SK-N-SH (cell line): ENCODE measurements at regions not wholly inside any gene's neighbourhood (a gene's known extent, or its start where the extent isn't known, plus 50 kb on each side); places are given as distances from the start of the nearest gene placed in this dataset.

ENCODE experiments used
- CTCF ChIA-PET: fragments of 300-600, 350-600 bp; formaldehyde crosslinking; extraction: SDS; loops from one replicate; lab custom pipeline; 2021; lab: Yijun Ruan, JAX
- POLR2A ChIA-PET: fragments of 350-600 bp; sonication (Branson Sonifier 250); formaldehyde crosslinking; extraction: SDS; loops from one replicate; lab custom pipeline; 2020; ENCODE audit warnings: antibody characterized with exemption, inconsistent platforms; lab: Yijun Ruan, JAX
- DNase-seq: peaks from one replicate; pipeline ENCODE4 v3.0.0; 2012
- H2AFZ ChIP-seq: fragments of 200-600 bp; sonication (generic); 2 replicates; pipeline ENCODE4 v1.8.1; 2016; ENCODE audit warnings: antibody characterized with exemption, mild to moderate bottlenecking, low read depth
- H3F3A ChIP-seq: fragments of 200-600 bp; sonication (generic); replicated peaks from 2 replicates; pipeline ENCODE3; 2016; ENCODE audit warnings: antibody characterized with exemption, mild to moderate bottlenecking; ENCODE audit not compliant: insufficient read depth
- H3K27ac ChIP-seq, 2 experiments: fragments of 200-500 bp in 1 of 2; fragments of 200-600 bp in 1 of 2; sonication (Bioruptor generic) in 1 of 2; sonication (generic), shearing (Covaris generic) in 1 of 2; 2 replicates each; pipeline versions ENCODE4 v1.5.1 to v1.6.1; 2014 to 2016; ENCODE audit warnings: low read depth in 2 of 2, inconsistent platforms in 1 of 2, low read length in 1 of 2, mild to moderate bottlenecking in 1 of 2, mixed read lengths in 1 of 2
- H3K27me3 ChIP-seq: fragments of 200-600 bp; sonication (generic), shearing (Covaris generic); 2 replicates; pipeline ENCODE4 v1.6.1; 2016; ENCODE audit warnings: mixed run types; ENCODE audit not compliant: insufficient read depth
- H3K36me3 ChIP-seq, 2 experiments: fragments of 200-500 bp in 1 of 2; fragments of 200-600 bp in 1 of 2; sonication (Bioruptor generic) in 1 of 2; sonication (generic) in 1 of 2; replicated peaks in 1 of 2; 2 replicates each; pipeline versions ENCODE3 to v1.5.1; 2014 to 2016; ENCODE audit warnings: low read length in 1 of 2, mild to moderate bottlenecking in 1 of 2; ENCODE audit not compliant: insufficient read depth in 2 of 2, control insufficient read depth in 1 of 2
- H3K4me1 ChIP-seq, 2 experiments: fragments of 200-500 bp in 1 of 2; fragments of 200-600 bp in 1 of 2; sonication (Bioruptor generic) in 1 of 2; sonication (generic), shearing (Covaris generic) in 1 of 2; 2 replicates each; pipeline versions ENCODE4 v1.5.1 to v1.6.1; 2014 to 2016; ENCODE audit warnings: low read depth in 1 of 2, low read length in 1 of 2, mixed run types in 1 of 2; ENCODE audit not compliant: insufficient read depth in 2 of 2, control insufficient read depth in 1 of 2
- H3K4me2 ChIP-seq: fragments of 200-600 bp; sonication (generic), shearing (Covaris generic); 2 replicates; pipeline ENCODE4 v1.6.1; 2017; ENCODE audit warnings: mixed run types
- H3K4me3 ChIP-seq, 2 experiments: fragments of 200-500 bp in 1 of 2; fragments of 200-600 bp in 1 of 2; sonication (Bioruptor generic) in 1 of 2; sonication (generic), shearing (Covaris generic) in 1 of 2; 2 replicates each; pipeline versions ENCODE4 v1.5.1 to v1.8.1; 2014 to 2016; ENCODE audit warnings: low read depth in 2 of 2, inconsistent platforms in 1 of 2, low read length in 1 of 2, mild to moderate bottlenecking in 1 of 2, mixed read lengths in 1 of 2, moderate library complexity in 1 of 2
- H3K79me2 ChIP-seq: fragments of 200-600 bp; sonication (generic); 2 replicates; pipeline ENCODE4 v1.8.1; 2017; ENCODE audit warnings: mild to moderate bottlenecking; ENCODE audit not compliant: insufficient read depth
- H3K9ac ChIP-seq: fragments of 200-600 bp; sonication (generic); 2 replicates; pipeline ENCODE4 v1.6.1; 2017; ENCODE audit warnings: mixed run types
- H3K9me2 ChIP-seq: fragments of 200-600 bp; sonication (generic); 2 replicates; pipeline ENCODE4 v1.6.1; 2017; ENCODE audit warnings: mixed run types
- H3K9me3 ChIP-seq: fragments of 200-600 bp; sonication (generic); 2 replicates; pipeline ENCODE4 v1.6.1; 2017; ENCODE audit warnings: mixed run types, mild to moderate bottlenecking, moderate library complexity
- H4K20me1 ChIP-seq: fragments of 200-600 bp; sonication (generic); 2 replicates; pipeline ENCODE4 v1.6.1; 2017; ENCODE audit warnings: mild to moderate bottlenecking, mixed run types; ENCODE audit not compliant: insufficient read depth
- CHD2 ChIP-seq: fragments of 150-350 bp; IDR thresholded peaks from 2 replicates; pipeline ENCODE4 v1.6.1; 2018; ENCODE audit warnings: low read length; ENCODE audit not compliant: partially characterized antibody
- GABPA ChIP-seq: IDR thresholded peaks from 2 replicates; pipeline ENCODE4 v1.4.0; 2012; ENCODE audit warnings: low read depth, mild to moderate bottlenecking
- GATA2 ChIP-seq: sonication (generic); formaldehyde crosslinking; IDR thresholded peaks from 2 replicates; pipeline ENCODE4 v1.5.0; 2020; ENCODE audit warnings: mild to moderate bottlenecking, missing genetic modification reagents
- JUND ChIP-seq: IDR thresholded peaks from 2 replicates; pipeline ENCODE4 v1.4.0; 2012
- MAX ChIP-seq: IDR thresholded peaks from 2 replicates; pipeline ENCODE4 v1.4.0; 2012; ENCODE audit warnings: low read depth
- MEF2A ChIP-seq: IDR thresholded peaks from 2 replicates; pipeline ENCODE4 v1.4.0; 2012; ENCODE audit warnings: low read depth, borderline replicate concordance
- NFIC ChIP-seq: IDR thresholded peaks from 2 replicates; pipeline ENCODE4 v1.4.0; 2012; ENCODE audit warnings: borderline replicate concordance
- POLR2AphosphoS5 ChIP-seq: IDR thresholded peaks from 2 replicates; pipeline ENCODE4 v1.6.1; 2012; ENCODE audit warnings: low read depth, low read length
- SMC3 ChIP-seq: IDR thresholded peaks from 2 replicates; pipeline ENCODE4 v1.6.1; 2012; ENCODE audit warnings: low read depth, low read length, improper control_type of control experiment
- TCF12 ChIP-seq: IDR thresholded peaks from 2 replicates; pipeline ENCODE4 v1.4.0; 2012
- TEAD4 ChIP-seq: IDR thresholded peaks from 2 replicates; pipeline ENCODE4 v1.4.0; 2012; ENCODE audit warnings: mild to moderate bottlenecking, borderline replicate concordance; ENCODE audit not compliant: insufficient read depth
- YY1 ChIP-seq: IDR thresholded peaks from 2 replicates; pipeline ENCODE4 v1.4.0; 2012; ENCODE audit warnings: low read depth, mild to moderate bottlenecking
- ZBTB33 ChIP-seq: IDR thresholded peaks from 2 replicates; pipeline ENCODE4 v1.4.0; 2012; ENCODE audit warnings: low read depth, borderline replicate concordance
- WGBS: methylation state at CpG from one replicate; pipeline ENCODE4 v1.1.6; 2017; ENCODE audit warnings: low lambda C conversion rate; 5-methylcytosine and 5-hydroxymethylcytosine counted together
- TF ChIP-seq, protein P1 (sequence below): IDR thresholded peaks from 2 replicates; pipeline ENCODE4 v1.6.1; 2012; ENCODE audit warnings: mild to moderate bottlenecking, low read depth, low read length, moderate library complexity
- TF ChIP-seq, protein P2 (sequence below): IDR thresholded peaks from 2 replicates; pipeline ENCODE4 v1.4.0; 2012; ENCODE audit warnings: low read depth, borderline replicate concordance
- TF ChIP-seq, protein P3 (sequence below): fragments of 200-600 bp; sonication (generic); IDR thresholded peaks from 2 replicates; pipeline ENCODE4 v1.6.1; 2017; ENCODE audit warnings: antibody characterized with exemption, mild to moderate bottlenecking, moderate library complexity

GRCh38 chr4:85411386-85411785 lies 63.6 kb upstream of the ARHGAP24 start (continued):
- TF ChIP-seq ZBTB33 (no peak), JUND (no peak), TEAD4 (no peak), MEF2A (no peak), MAX (no peak), GABPA (no peak), SMC3 (no peak), GATA2 (CRISPR knock-in tag) (no peak)
- TF ChIP-seq, protein P1, sequence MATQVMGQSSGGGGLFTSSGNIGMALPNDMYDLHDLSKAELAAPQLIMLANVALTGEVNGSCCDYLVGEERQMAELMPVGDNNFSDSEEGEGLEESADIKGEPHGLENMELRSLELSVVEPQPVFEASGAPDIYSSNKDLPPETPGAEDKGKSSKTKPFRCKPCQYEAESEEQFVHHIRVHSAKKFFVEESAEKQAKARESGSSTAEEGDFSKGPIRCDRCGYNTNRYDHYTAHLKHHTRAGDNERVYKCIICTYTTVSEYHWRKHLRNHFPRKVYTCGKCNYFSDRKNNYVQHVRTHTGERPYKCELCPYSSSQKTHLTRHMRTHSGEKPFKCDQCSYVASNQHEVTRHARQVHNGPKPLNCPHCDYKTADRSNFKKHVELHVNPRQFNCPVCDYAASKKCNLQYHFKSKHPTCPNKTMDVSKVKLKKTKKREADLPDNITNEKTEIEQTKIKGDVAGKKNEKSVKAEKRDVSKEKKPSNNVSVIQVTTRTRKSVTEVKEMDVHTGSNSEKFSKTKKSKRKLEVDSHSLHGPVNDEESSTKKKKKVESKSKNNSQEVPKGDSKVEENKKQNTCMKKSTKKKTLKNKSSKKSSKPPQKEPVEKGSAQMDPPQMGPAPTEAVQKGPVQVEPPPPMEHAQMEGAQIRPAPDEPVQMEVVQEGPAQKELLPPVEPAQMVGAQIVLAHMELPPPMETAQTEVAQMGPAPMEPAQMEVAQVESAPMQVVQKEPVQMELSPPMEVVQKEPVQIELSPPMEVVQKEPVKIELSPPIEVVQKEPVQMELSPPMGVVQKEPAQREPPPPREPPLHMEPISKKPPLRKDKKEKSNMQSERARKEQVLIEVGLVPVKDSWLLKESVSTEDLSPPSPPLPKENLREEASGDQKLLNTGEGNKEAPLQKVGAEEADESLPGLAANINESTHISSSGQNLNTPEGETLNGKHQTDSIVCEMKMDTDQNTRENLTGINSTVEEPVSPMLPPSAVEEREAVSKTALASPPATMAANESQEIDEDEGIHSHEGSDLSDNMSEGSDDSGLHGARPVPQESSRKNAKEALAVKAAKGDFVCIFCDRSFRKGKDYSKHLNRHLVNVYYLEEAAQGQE, result no peak
- TF ChIP-seq, all 33 proteins: peak for 0

GRCh38 chr4:85414972-85415371 lies 60.0 kb upstream of the ARHGAP24 start:
- Histone ChIP-seq H3K4me2 (no peak overlapping the region), H3K27me3 (no peaks in the 10 kb centered on the region), H3K4me3 (no peak overlapping the region), H2AFZ (no peak overlapping the region), H3K4me1 (no peaks in the 10 kb centered on the region), H3K36me3 (no peaks in the 10 kb centered on the region), H3K9ac (no peak overlapping the region), H4K20me1 (no peaks in the 10 kb centered on the region), H3K79me2 (no peaks in the 10 kb centered on the region), H3K9me3 (no peaks in the 10 kb centered on the region), H3K9me2 (no peaks in the 10 kb centered on the region), H3K27ac (no peak overlapping the region), H3F3A (no peaks in the 10 kb centered on the region)
- ChIA-PET POLR2A (no interaction called here), CTCF (no interaction called here)
- no peak for DNase-seq
- TF ChIP-seq, protein P2, sequence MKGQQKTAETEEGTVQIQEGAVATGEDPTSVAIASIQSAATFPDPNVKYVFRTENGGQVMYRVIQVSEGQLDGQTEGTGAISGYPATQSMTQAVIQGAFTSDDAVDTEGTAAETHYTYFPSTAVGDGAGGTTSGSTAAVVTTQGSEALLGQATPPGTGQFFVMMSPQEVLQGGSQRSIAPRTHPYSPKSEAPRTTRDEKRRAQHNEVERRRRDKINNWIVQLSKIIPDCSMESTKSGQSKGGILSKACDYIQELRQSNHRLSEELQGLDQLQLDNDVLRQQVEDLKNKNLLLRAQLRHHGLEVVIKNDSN, result no peak
- TF ChIP-seq CHD2 (no peak), YY1 (no peak), SMC3 (no peak), POLR2AphosphoS5 (no peak), TCF12 (no peak), MEF2A (no peak), NFIC (no peak), TEAD4 (no peak)
- TF ChIP-seq, protein P1, result no peak
- TF ChIP-seq, protein P3, sequence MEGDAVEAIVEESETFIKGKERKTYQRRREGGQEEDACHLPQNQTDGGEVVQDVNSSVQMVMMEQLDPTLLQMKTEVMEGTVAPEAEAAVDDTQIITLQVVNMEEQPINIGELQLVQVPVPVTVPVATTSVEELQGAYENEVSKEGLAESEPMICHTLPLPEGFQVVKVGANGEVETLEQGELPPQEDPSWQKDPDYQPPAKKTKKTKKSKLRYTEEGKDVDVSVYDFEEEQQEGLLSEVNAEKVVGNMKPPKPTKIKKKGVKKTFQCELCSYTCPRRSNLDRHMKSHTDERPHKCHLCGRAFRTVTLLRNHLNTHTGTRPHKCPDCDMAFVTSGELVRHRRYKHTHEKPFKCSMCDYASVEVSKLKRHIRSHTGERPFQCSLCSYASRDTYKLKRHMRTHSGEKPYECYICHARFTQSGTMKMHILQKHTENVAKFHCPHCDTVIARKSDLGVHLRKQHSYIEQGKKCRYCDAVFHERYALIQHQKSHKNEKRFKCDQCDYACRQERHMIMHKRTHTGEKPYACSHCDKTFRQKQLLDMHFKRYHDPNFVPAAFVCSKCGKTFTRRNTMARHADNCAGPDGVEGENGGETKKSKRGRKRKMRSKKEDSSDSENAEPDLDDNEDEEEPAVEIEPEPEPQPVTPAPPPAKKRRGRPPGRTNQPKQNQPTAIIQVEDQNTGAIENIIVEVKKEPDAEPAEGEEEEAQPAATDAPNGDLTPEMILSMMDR, result no peak
- WGBS, result 29% methylated on average over 3 of the region's 3 CpGs
